Skeletal muscle satellite cell (primary cell): ENCODE measurements at regions not wholly inside any gene's neighbourhood (a gene's known extent, or its start where the extent isn't known, plus 50 kb on each side); places are given as distances from the start of the nearest gene placed in this dataset.
A peak's percentile ranks its signal among the peaks of the same experiment; 100 is the strongest.

Source experiments
- H3K27me3 ChIP-seq: 2 replicates; pipeline ENCODE4 v1.7.0; 2013; ENCODE audit warnings: low read length; ENCODE audit not compliant: control insufficient read depth, insufficient read depth
- H3K36me3 ChIP-seq: 2 replicates; pipeline ENCODE4 v1.7.0; 2013; ENCODE audit warnings: mild to moderate bottlenecking, control low read depth, low read length; ENCODE audit not compliant: insufficient read depth
- H3K4me1 ChIP-seq: 2 replicates; pipeline ENCODE4 v1.7.0; 2013; ENCODE audit warnings: low read length; ENCODE audit not compliant: control insufficient read depth, insufficient read depth
- H3K4me2 ChIP-seq: 2 replicates; pipeline ENCODE4 v1.7.0; 2013; ENCODE audit warnings: mild to moderate bottlenecking, low read length
- H3K4me3 ChIP-seq: 2 replicates; pipeline ENCODE4 v1.7.0; 2013; ENCODE audit warnings: low read length
- H3K9ac ChIP-seq: 2 replicates; pipeline ENCODE4 v1.7.0; 2013; ENCODE audit warnings: mild to moderate bottlenecking, low read depth, low read length, moderate library complexity
- H3K9me3 ChIP-seq: replicated peaks from 2 replicates; pipeline ENCODE4 v1.7.0; 2013; ENCODE audit warnings: mild to moderate bottlenecking, control low read depth, low read length

DNA sequence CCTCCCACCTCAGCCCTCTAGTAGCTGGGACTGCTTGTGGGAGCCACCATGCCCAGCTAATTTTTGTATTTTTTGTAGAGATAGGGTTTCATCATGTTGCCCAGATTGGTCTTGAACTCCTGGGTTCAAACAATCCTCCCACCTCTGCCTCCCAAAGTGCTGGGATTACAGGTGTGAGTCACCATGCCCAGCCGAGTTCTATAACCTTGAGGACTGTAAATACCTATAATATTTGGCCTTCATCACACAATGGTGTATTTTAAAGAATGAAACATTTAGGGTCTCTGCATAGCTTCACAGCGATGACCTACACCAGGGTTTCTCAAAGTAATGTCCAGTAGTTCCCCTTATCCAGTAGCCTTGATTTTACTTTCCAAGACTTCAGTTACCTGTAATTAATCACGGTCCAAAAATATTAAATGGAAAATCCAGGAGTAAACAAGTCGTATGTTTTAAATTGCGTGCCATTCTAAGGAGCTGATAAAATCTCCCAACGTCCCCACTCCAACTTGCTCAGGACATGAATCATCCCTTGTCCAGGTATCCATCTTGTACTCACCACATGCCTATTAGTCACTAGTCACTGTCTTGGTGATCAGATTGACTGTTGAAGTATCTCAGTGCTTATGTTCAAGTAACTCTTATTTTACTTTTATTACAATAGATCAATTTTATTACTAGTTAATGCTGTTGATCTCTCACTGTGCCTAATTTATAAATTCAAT, 368.2 kb downstream of the BTG1 start:
- no peak overlapping the region for H3K9ac ChIP-seq
- H3K4me1 ChIP-seq: peaks cover 38% of the 10 kb centered on the region
- H3K36me3 ChIP-seq: no peaks in the 10 kb centered on the region
- H3K4me3 ChIP-seq: no peak overlapping the region
- no peaks in the 10 kb centered on the region for H3K9me3 ChIP-seq
- H3K4me2 ChIP-seq: no peak overlapping the region
- no peaks in the 10 kb centered on the region for H3K27me3 ChIP-seq

DNA sequence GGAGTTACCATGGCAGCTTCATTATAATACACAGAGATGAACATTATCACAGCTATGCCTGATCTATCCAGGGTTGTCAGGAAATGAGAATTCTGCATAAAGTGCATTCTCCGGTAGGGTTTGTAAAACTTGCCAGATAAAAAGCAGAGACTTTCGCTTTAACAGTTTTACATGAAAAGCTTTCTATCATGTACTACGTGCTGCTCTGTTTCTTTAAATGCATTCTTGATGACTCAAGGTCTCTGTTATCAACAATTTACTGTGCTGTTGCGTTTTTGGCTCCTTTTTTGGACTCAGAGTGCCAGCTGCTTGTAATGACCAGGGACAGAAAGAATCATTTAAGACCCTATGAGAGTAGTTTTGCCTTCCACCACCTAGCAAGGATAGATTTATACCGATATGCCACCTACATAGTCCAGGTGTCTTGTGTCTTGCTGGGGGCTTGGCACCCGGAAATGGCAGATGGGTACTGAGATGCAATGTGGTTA, 371.2 kb downstream of the BTG1 start:
- Histone ChIP-seq H3K9ac (peak overlapping the region; percentile 31), H3K4me2 (peak overlapping the region; percentile 71), H3K27me3 (no peaks in the 10 kb centered on the region), H3K36me3 (no peaks in the 10 kb centered on the region), H3K4me1 (peaks cover 36% of the 10 kb centered on the region), H3K4me3 (peak overlapping the region; percentile 44), H3K9me3 (no peaks in the 10 kb centered on the region)

DNA sequence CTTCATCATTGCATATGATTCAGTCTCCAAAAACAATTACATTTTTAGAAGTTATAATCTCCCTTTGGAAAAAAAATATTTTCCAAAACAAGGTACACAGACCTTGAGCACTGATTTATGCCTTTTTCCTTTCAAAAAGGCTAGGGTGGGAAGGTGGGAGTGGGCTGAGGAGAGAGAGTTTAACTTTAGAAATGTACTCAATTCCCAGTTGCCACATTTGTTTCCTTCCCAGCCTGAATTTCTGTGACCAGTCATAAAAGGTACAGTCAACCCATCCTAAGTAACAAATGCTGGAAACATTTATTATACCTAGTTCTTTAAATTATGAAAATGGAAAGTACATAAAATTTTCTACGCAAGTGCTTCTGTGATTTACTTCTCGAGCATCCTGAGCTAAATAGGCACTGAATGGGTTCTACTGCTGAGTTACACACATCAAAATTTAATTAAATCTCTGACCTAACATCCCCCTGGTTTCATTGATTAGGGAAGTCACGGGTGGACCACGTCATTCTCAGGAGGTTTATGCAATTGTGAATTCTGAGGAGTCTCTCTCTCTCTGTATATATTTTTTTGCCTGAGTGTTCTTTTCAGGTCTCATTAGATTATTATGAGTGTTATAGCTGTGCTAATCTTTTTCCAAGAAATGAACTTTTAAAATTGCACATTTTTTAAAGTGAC, 371.8 kb downstream of the BTG1 start:
- H3K36me3 ChIP-seq: no peaks in the 10 kb centered on the region
- no peaks in the 10 kb centered on the region for H3K9me3 ChIP-seq
- peaks cover 32% of the 10 kb centered on the region for H3K4me1 ChIP-seq
- no peaks in the 10 kb centered on the region for H3K27me3 ChIP-seq
- H3K9ac ChIP-seq: peak overlapping the region; percentile 31
- peak overlapping the region; percentile 71 for H3K4me2 ChIP-seq
- peak overlapping the region; percentile 44 for H3K4me3 ChIP-seq

DNA sequence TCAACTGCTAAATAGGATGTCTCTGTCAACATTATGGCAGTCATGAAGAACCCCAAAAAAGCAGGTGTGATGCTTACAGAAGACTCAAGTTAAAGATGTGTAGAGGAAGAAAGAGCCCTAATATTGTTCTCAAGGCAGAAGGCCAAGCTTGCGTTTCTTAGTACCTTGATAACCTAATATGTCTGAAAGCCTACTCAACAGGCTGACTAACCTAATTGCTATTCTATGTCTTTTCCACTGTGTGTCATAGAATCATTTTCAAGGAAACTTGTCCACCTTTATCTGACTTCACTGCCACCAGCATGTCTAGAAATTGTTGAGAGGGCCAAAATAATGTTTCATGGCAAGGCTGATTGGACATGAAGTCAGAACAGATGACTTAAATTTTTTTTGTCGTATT, 373.2 kb downstream of the BTG1 start:
- H3K4me3 ChIP-seq: no peak overlapping the region
- no peak overlapping the region for H3K9ac ChIP-seq
- H3K27me3 ChIP-seq: no peaks in the 10 kb centered on the region
- no peak overlapping the region for H3K4me2 ChIP-seq
- no peaks in the 10 kb centered on the region for H3K9me3 ChIP-seq
- peaks cover 18% of the 10 kb centered on the region for H3K4me1 ChIP-seq
- H3K36me3 ChIP-seq: no peaks in the 10 kb centered on the region

DNA sequence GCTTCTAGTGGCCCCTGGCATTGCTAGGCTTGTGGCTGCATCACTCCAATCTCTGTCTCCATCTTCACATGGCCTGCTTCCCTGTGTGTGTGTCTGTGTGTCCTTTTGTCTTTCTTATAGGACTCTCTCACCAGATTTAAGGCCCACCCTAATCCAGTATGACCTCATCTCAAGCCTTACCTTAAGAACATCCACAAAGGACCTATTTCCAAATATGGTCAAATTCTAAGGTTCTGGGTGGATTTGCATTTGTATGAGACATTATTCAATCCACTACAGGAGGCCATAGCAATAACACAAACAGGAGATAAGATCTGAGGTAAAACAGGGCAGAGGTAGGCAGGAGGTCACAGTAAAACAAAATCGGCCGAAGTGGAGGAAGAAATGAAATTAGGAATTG, 375.9 kb downstream of the BTG1 start:
- H3K36me3 ChIP-seq: no peaks in the 10 kb centered on the region
- peaks cover 12% of the 10 kb centered on the region for H3K4me1 ChIP-seq
- no peaks in the 10 kb centered on the region for H3K9me3 ChIP-seq
- no peak overlapping the region for H3K9ac ChIP-seq
- no peak overlapping the region for H3K4me3 ChIP-seq
- no peak overlapping the region for H3K4me2 ChIP-seq
- H3K27me3 ChIP-seq: no peaks in the 10 kb centered on the region

DNA sequence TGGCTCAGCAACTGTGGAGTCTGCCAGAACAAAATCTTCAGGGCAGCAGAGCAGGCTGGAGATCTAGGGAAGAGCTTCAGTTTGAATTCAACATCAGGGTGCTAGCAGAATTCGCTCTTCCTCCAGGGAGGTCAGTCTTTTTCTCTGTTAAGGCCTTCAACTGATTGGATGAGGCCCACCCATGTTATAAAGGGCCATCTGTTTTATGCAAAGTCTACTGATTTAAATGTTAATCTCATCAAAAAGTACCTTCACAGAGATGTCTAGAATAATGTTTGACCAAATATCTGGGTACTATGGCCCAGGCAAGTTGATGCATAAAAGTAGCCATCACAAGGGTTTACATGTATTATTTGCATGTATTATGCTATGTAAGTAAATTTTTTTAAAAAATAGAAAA, 378.4 kb downstream of the BTG1 start:
- H3K4me1 ChIP-seq: no peaks in the 10 kb centered on the region

DNA sequence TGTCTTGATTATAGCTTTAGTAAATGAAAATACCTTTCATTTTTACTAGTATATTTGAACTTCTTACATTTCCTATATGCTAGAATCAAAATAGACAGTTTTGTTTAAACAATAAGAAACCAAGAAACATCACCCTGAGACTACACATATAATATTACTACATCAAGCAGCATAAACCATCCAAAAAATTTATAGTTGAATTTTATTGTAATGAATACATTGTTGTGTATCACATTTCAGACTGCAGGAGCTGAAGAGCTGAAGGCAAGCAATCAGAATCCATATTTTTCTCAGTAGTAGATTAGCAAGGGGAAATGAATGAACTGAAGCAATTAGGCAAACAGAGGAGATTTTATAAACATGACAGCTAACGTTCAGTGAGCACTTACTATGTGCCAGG, 379.2 kb downstream of the BTG1 start:
- no peaks in the 10 kb centered on the region for H3K36me3 ChIP-seq
- no peaks in the 10 kb centered on the region for H3K4me1 ChIP-seq
- no peak overlapping the region for H3K9ac ChIP-seq
- H3K27me3 ChIP-seq: no peaks in the 10 kb centered on the region
- H3K4me2 ChIP-seq: no peak overlapping the region
- no peak overlapping the region for H3K4me3 ChIP-seq
- no peaks in the 10 kb centered on the region for H3K9me3 ChIP-seq

More for the DNA sequence above, 378.4 kb downstream of the BTG1 start:
- Histone ChIP-seq H3K9ac (no peak overlapping the region), H3K9me3 (no peaks in the 10 kb centered on the region), H3K27me3 (no peaks in the 10 kb centered on the region), H3K4me3 (no peak overlapping the region), H3K4me2 (no peak overlapping the region), H3K36me3 (no peaks in the 10 kb centered on the region)

DNA sequence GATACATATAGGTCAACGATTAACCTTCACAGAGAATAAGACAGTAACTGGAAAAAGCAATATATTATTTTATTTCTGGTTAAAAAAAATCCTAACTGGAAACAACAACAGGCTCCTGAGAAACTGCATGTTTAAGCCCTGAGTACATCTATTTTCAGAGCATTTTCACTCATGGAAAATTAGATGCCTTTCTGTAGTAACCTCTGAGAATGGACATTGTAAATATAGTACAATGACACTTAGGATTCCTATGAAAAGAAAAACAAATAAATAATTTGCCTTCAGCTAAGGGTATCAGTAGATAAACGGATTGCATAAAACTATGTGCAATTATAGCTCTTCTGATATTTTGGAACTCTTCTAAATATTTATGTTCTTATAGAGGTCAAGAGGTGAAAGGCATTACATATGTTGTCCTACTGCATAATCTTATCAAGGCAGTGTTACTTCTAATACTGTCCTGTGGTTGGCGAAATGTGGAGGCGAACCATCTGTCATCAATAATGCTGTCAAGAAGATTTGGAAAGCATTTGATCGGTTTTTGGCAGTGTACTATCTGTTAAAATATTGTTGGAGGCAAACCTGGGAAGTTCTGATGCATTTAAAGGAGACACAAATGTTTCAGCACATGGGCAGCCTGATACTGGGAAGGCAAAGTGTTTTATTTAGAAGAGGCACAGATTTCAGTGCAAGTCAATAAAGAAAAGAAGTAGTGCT, 381.8 kb downstream of the BTG1 start:
- H3K4me2 ChIP-seq: no peak overlapping the region
- H3K27me3 ChIP-seq: no peaks in the 10 kb centered on the region
- no peak overlapping the region for H3K4me3 ChIP-seq
- no peak overlapping the region for H3K9ac ChIP-seq
- no peaks in the 10 kb centered on the region for H3K36me3 ChIP-seq
- no peaks in the 10 kb centered on the region for H3K4me1 ChIP-seq
- no peaks in the 10 kb centered on the region for H3K9me3 ChIP-seq

DNA sequence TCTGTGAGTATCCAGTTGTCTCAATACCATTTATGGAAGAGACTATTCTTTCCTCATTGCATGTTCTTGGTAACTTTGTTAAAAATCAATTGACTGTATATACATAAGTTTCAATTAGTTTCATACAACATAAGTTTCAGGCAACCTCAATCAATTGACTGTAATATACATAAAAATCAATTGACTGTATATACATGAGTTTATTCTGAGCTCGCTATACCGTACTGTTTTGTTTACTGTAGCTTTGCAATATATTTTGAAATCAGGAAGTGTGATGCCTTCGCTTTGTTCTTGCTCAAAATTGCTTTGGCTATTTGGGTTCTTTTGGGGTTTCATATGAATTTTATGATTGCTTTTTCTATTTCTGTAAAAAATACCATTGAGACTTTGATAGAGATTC, 392.0 kb downstream of the BTG1 start:
- no peak overlapping the region for H3K4me3 ChIP-seq
- H3K4me1 ChIP-seq: no peaks in the 10 kb centered on the region
- peaks cover 10% of the 10 kb centered on the region for H3K9me3 ChIP-seq
- H3K4me2 ChIP-seq: no peak overlapping the region
- no peak overlapping the region for H3K9ac ChIP-seq
- no peaks in the 10 kb centered on the region for H3K27me3 ChIP-seq
- no peaks in the 10 kb centered on the region for H3K36me3 ChIP-seq

DNA sequence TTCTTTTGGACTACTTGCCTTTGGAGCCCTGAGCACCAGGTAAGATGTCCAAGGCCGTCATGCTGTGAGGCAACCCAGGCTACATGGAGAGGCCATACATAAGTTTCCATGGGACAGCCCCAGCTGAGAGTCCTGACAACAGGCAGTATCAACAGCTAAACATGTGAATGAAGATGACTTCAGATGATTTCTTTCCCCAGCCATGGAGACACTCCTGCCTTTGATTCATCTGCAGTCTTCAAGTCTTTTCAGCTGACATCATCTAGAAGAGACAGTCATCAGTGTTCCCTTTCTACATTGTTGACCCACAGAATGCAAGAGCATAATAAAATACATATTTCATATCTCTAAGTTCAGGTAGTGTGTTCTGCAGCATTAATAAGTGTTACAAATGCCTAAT, 398.7 kb downstream of the BTG1 start:
- Histone ChIP-seq H3K4me2 (no peak overlapping the region), H3K9me3 (no peaks in the 10 kb centered on the region), H3K36me3 (no peaks in the 10 kb centered on the region), H3K9ac (no peak overlapping the region), H3K27me3 (no peaks in the 10 kb centered on the region), H3K4me3 (no peak overlapping the region), H3K4me1 (no peaks in the 10 kb centered on the region)

DNA sequence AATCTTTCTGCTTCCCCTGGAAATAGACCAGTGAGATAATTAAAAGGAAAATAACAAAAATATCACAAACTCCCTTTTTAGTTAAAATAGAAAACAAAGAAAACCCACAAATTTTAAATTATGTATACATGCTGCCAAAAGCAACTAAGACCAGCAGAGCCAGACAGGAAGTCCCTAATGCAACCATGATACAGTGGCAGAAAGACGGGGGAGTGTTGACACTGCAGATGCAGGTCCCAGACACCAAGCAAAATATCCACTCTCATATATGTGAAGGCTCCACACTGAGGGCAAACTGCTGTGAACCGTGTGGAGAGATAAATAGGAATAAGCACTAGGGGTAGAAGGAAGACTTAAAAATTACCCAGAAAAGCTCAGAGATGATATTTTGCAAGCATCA, 401.0 kb downstream of the BTG1 start:
- H3K4me2 ChIP-seq: no peak overlapping the region
- H3K9ac ChIP-seq: no peak overlapping the region
- H3K27me3 ChIP-seq: no peaks in the 10 kb centered on the region
- H3K4me1 ChIP-seq: no peaks in the 10 kb centered on the region
- H3K4me3 ChIP-seq: no peak overlapping the region
- H3K36me3 ChIP-seq: no peaks in the 10 kb centered on the region
- no peaks in the 10 kb centered on the region for H3K9me3 ChIP-seq
